ENCODE measurements at regions not wholly inside any gene's neighbourhood (a gene's known extent, or its start where the extent isn't known, plus 50 kb on each side); places are given as distances from the start of the nearest gene placed in this dataset.

DNA sequence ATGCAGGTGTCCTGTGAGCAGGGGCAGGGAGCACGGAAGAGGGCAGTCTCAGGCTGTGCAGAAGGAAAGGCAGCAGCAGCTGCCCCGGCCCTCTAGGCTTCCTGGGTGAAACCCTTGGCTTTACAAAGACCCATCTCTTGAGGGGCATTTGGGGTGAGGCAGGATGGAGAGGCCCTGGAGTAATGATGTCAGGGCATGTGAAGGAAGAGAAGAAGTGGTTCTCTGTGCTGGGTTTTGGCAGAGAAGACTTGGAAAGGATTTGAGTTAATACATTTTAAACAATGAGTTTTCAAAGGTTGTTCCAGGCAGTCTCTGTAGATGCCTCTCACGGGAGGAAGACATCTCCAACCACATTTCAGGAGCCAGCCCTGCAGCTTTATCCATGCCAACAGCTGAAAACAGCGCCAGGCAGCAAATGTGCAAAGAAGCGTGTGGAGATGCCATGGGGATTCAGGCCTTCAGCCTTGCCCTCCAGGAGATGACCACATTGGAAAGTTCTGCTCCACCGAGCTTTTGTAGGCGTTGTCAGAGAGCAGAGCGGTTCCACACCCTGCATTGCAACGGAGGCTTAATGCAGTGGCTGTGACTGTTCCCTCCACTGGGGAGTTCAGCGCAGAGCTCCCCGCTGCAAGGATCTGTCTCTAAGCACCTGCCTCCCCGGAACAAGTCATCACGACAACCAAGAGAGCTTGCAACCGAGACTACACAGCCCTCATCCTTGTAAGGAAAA is 322.8 kb downstream of the UQCRFS1 start:
- DNase-seq (ENCODE audit: extremely low read depth in 1 of 2, low read depth in 1 of 2) = no peak

DNA sequence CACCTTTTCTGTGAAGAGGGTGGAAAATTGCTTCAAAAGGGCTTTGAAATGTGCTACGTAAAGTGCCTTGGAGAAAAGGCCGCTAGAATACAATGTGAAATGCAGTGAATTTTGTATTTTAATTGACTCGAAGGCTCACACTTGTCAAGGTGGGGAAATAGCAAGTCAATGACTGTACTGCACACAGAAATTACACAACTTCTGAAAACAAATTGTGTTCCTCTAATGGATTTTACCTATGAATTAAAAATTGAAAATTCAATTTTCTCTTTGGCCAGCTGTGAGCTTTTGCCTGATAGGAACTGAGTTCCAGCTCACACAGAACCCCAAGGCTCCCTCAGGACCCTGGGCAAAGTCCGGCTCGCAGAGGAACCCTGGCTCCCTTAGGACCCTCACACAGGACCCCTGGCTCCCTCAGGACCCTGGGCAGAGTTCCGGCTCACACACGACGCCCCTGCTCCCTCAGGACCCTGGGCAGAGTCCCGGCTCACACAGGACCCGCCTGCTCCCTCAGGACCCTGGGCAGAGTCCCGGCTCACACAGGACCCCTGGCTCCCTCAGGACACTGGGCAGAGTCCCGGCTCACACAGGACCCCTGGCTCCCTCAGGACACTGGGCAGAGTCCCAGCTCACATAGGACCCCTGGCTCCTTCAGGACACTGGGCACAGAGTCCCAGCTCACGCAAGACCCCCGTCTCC is 324.9 kb downstream of the UQCRFS1 start:
- no peak for DNase-seq (ENCODE audit: extremely low read depth in 1 of 2, low read depth in 1 of 2)

DNA sequence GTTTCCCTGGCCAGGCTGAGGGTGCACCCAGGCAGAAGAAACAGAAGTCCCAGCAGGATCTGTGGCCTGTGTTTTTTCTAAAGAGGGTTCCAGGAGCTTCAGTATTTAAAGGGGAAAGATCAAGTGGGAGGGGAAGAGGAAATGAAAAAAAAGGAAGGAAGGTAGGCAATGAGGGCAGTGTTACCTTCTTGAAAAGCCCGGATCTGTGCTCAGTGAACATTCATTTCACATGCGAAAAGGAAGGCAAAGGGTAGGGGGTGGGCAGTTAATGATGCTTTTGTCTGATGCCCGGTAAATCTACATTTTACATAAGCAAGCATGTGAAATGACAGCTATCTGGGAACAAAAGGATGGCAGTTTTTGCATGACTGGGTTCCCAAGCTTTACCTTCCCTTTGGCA is 326.2 kb downstream of the UQCRFS1 start:
- no peak for DNase-seq (ENCODE audit: extremely low read depth in 1 of 2, low read depth in 1 of 2)

DNA sequence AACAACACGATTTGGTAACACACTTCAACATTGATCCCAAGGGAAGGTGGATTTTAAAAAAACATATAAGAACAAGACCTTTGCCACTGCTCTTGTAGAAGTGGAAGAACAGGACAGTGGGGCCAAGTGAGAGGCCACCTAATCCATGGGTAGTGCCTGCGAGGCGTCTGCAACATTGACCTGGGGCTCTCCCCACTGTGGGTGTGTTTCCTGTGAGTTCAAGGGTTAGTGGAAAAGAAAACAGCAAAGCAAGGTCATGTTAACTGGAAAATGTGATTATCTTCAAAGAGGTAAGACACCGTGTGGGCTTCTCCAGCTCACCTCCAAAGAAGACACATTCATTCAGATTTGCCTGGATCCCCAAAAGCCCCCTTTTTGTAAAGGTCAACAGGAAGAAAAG is 327.0 kb downstream of the UQCRFS1 start:
- DNase-seq (ENCODE audit: extremely low read depth in 1 of 2, low read depth in 1 of 2) = no peak

DNA sequence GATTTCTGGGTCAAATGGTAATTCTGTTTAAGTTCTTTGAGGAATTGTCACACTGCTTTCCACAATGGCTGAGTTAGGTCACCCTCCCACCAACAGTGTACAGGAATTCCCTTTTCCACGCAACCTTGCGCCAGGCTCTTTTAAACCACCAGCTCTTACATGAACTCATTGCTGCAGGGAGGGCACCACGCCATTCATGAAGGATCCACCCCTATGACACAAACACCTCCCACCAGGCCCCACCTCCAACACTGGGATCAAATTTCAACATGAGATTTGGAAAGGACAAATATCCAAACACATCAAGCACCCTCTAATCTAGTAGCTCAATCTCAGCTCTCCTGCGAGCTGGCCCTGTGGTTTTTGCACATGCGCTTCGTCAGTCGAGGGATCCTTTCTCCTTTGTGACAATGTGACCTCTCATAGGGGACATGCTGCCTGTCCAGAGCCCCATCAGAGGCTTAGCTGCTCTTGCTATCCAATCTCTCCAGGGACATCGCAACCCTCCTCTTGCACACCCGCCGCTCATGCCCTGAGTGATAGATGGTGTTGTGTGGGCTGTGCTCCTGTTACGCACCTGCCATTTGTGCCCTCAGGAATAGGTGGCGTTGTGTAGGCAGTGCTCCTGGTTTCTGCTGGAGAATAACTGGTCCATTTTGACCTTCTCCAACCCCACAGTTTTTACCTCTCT is 328.0 kb downstream of the UQCRFS1 start:
- DNase-seq (ENCODE audit: extremely low read depth in 1 of 2, low read depth in 1 of 2) = no peak

DNA sequence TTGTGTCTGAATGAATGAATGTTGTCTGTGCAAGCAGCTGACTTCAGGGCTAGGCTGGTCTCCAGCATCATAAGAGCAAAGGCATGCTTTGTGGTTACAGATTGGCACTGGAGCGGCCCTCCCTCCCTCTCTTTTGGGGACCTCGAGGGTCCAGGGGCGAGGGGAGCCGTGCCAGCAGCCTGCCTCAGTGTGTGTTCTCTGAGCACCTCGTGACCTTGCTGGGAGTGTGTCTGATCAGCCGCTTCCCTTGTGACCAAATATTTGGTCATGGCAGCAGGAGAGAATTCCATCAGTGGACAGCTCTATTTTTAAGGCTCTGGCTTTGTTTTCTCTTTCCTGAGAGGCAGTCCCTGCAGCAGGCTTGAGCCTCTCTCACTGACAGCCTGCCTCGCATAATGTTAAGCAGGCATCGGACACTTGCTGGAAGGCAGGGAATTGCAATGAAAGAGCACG is 329.7 kb downstream of the UQCRFS1 start:
- no peak for DNase-seq (ENCODE audit: extremely low read depth in 1 of 2, low read depth in 1 of 2)

DNA sequence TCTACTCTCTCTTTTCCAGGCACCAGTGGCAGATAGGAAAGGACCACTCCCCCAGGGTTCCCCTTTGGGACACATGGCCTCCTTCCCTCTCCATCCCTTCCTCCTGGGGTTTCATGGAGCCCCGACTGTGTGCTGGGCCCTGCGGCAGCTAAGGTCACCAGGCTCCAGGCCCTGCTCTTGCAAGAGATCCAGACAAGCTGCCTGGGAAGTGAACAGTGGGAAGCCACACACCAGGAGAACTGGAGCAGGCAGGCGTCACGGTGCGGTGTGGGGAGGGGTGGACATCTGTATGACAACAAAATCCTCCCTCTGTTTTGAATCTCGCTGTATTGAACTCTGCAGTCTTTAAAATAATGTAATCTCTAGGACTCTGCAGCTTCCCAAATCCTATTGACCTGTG is 330.1 kb downstream of the UQCRFS1 start:
- DNase-seq (ENCODE audit: extremely low read depth in 1 of 2, low read depth in 1 of 2) = no peak

DNA sequence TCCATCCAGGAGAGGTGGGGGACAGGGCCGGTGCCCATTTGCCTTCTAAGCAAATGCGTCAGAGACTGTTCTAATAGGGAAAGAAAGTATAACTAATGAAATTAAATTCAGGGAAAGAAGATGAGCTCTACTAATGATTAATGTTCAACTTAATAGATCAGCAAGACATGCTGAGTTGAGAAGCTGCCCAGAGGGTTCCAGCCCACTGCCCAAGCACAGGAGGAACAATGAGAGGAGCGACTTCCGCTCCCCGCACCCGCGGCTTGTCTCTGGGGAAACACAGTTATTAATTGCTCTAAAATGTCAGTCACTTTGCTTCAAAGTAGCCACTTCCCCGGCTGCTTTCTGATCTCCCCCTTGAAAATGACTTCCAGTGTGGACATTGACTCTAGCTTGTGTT is 331.3 kb downstream of the UQCRFS1 start:
- no peak for DNase-seq (ENCODE audit: extremely low read depth in 1 of 2, low read depth in 1 of 2)

DNA sequence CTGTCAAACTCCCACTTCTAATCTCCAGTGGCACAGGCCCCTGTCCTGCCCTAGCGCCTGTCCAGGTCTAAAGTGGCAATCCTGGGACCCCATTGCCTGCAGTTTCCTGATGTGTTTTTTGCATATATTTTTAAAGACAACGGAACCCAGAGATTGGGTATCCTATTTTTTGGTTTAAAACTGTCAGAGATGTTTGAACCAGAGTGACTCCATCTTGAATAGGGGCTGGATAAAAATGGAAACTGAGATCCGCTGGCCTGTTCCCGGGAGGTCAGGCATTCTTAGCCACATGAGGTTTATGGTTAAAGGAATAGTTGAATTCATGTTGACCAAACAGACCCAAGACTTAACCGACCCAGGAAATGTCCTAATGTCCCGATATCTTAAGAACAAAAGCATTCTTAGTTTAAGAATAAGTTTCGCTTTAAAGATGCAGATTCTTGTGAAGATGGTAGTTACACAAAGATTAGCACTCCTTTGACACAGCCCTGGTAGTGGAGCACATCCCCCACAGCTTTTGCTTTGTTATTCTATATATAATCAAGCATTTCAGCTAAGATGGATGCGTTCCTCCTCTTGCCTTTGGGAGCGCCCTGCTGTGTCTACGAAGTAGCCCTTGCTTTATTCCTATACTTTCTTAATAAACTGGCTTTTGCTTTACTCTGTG is 332.1 kb downstream of the UQCRFS1 start:
- no peak for DNase-seq (ENCODE audit: extremely low read depth in 1 of 2, low read depth in 1 of 2)

DNA sequence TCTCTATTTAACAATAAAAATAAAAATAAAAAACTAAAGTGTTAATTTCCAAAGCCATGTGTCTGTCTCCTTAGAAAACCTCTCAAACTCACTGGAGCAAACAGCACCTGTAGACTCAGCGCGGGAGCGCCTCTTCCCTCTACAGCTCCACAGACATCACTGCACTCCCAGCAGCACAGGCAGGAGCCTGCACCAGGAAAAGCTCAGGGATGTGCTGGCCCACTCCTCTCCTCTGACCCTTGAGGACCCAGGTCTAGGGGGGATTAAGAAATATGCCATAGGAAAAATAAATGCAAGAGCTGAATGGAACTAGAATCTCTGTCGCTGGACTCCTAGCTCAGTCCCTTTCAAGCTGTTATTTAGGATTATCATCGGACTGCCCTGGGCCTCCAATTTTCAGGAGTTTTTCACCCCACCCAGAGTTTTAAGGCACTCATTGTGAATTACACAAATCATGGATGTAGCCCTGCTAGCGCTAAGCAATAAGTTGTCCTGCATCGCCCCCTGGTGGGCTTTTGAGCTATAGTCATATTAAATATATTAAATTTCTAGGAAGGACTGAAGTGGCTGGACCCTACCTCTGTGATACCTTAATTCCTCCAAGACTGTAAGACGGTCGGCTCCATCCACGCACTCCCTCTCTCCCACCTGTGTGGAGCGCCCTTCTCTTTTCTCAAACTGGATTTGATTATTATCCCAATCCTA is 333.9 kb downstream of the UQCRFS1 start:
- peak; percentile 6 to 39 for DNase-seq (ENCODE audit: extremely low read depth in 1 of 2, low read depth in 1 of 2)

DNA sequence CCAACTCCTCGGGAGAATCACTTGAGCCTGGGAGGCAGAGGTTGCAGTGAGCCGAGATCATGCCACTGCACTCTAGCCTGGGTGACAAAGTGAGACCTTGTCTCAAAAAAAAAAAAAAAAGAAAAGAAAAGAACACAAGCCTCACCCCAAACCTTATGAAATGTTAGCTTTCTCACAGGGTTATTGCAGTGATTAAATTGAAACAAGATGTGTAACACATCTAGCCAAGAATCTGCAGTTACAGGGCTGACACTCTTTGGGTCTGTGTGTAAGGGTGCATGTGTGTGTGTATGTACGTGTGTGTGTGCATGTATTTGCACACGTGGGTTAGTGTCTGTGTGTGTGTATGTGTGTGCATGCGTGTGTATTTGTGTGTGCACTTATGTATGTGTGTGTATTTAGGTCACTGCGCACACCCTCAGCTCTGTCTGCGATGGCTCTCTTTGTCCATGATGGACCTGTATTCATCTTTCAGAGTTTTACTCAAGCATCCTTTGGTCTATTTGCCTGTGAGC is 336.3 kb downstream of the UQCRFS1 start:
- DNase-seq (ENCODE audit: extremely low read depth in 1 of 2, low read depth in 1 of 2) = no peak

DNA sequence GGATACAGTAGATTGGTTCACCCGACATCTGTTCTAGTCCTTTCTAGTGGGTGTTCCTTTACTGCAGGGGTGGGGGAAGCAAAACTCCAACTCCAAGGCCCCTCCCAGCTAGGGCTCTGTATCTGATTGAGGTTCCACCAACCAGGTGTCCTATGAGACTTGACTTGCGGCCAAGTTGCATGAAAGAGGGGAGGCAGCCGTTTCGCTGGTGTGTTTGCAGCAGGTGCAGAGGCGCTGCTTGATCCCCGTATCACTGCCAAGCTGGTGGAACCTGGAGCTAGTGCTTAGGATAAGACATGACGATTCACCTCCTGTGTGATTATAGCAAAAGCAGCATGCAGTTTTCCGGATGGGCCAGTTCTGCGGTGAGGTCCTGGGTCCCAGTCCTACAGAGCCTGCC is 338.2 kb downstream of the UQCRFS1 start:
- no peak for DNase-seq (ENCODE audit: extremely low read depth in 1 of 2, low read depth in 1 of 2)

DNA sequence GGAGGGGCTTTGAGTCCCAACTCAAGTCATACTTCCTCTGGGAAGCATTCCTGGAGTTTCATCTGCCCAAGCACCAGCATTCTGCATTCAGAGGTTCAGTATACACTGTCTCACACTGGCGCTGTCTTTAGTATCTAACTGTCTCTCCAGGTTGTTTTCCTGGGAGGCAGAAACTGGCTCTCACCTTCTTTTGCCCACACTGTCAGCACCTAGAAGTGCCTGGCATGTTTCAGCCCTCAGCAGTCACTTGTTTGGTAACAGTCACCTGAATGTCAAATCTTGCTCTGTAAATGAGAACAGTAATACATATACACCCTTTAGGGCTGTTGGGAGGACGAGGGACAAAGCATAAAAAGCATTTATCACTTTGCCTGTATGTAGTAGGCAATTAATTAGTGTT is 339.6 kb downstream of the UQCRFS1 start:
- no peak for DNase-seq (ENCODE audit: extremely low read depth in 1 of 2, low read depth in 1 of 2)

DNA sequence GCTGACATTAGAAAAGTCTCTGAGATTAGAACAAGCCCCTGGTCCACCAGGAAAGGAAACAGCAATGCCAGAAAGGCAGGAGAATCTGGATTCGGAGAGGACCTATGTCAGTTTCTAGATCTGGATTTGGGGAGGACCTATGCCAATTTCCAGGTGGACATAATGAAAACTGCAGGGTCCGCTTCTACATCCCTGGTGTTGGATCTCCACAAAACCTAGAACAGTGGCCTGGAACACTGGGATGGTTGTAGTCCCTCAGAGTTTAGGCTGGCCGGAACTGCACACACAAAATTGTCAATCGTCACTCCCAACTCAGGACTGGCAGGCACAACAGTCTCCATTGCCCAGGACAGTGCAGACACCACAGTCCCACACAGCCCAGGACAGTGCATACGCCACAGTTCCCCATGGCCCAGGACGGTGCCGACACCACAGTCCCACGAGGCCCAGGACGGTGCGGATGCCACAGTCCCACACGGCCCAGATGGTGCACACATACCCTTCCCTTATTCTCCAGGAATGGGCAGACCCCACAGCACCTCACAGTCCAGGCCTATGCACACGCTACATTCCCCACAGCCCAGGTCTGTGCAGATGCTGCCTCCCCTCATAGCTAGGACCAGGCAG is 341.7 kb downstream of the UQCRFS1 start:
- DNase-seq (ENCODE audit: extremely low read depth in 1 of 2, low read depth in 1 of 2) = no peak

DNA sequence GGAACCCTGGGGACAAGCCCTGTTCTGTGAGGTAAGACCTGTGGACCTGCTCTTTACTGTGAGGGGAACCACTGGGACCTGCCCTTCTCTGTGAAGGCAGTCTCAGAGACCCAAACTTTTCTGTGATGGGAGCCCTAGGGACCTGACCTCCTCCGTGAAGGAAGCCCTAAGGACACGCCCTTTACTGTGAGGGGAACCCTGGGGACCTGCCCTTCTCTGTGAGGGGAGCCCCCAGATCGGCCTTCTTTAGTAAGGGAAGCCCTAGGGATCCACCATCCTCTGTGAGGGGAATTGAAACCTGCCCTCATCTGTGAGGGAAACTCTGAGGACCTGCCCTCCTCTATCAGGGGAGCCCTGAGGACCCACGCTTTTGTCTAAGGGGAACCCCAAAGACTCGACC is 343.5 kb downstream of the UQCRFS1 start:
- DNase-seq (ENCODE audit: extremely low read depth in 1 of 2, low read depth in 1 of 2) = no peak

DNA sequence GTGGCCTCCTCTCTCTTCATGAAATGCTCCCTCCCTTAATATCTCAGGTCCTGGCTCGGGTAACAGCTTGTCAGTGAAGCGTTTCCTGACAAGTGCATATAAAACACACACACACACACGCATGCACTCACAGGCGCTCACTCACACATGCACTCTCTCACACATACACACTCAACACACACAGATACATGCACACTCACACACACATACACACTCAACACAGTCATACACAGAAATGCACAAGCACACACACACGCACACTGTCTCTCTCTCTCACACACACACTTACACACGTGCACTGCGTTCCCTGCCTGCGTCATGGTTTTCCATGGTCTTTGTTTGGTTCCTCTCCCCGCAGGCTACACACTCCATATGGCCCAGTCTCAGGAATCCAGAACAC is 344.1 kb downstream of the UQCRFS1 start:
- no peak for DNase-seq (ENCODE audit: extremely low read depth in 1 of 2, low read depth in 1 of 2)

DNA sequence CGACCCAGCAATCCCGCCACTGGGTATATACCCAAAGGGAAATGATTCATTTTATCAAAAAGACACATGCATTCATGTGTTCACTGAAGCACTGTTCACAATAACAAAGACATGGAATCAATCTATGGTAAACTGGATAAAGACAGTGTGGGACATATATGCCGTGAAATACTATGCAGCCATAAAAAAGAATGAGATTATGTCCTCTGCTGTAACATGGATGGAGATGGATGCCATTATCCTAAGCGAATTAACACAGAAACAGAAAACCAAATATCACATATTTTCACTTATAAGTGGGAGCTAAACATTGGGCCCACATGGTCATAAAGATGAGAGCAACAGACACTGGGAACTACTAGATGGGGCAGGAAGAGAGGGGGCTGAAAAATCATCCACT is 345.0 kb downstream of the UQCRFS1 start:
- DNase-seq (ENCODE audit: extremely low read depth in 1 of 2, low read depth in 1 of 2) = no peak

DNA sequence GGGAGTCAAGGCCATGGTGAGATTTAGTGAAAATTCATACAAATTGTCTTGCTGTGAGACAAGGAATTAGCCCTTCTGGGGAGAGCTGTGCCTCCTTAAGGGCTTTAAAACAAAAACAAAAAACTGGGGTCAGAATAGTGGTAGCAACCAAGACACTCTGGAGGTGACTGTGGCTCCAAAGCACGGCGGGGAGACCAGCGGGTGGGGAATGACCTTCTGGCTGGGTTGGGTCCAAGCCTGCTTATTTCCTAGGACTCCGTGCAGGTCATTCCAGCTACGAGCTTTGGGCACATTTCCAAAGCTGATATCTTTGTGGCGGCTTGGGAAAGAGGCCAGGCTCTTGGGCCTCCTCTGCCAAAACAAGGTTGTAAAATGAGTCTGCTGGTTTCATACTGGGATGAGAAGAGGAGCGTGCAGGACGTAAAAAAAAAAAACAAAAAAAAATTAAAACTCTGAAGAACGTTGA is 348.3 kb downstream of the UQCRFS1 start:
- no peak for DNase-seq (ENCODE audit: extremely low read depth in 1 of 2, low read depth in 1 of 2)

DNA sequence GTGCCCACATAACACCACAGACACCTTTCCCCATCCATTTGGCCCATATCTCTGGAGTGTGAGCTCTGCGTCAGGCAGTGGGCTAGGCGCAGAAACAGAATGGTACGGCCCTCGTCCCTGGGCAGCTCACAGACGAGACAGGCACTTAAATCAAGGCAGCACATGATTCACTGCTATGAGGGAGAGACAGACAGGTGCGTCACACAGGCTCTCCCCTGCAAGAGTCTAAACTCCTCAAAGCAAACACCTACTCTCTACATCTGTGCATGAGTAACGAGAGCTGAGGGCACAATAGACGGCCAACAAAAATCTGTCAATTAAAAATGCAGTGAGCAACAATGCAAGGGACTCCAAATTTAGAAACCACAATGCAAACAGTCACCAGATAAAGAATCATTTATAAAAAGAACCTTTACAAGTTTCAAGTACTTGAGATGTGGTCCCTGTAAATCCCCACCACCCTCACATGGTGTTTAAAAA is 348.9 kb downstream of the UQCRFS1 start:
- no peak for DNase-seq (ENCODE audit: extremely low read depth in 1 of 2, low read depth in 1 of 2)

DNA sequence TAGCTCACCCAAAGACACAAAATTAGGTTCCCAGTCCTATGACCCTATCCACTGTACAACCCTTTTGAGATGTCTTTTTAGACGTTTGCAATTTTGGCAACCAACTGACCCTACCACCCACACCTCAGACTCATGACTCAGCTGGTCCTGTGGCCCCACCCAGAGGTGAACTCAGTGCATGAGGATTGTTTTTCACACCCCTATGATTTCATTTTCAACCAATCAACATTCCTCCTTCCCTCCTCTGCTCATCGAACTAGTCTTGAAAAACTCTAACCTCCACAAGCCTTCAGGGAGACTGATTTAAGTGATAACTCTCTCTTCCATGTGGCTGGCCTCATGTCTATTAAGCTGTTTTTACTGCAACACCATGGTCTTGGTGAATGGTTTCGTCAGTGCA is 350.7 kb downstream of the UQCRFS1 start:
- DNase-seq (ENCODE audit: extremely low read depth in 1 of 2, low read depth in 1 of 2) = no peak

Measured in activated CD8-positive, alpha-beta memory T cell treated with anti-CD3 and anti-CD28 coated beads for 1 hour (primary cell).